ENCODE measurements at regions not wholly inside any gene's neighbourhood (a gene's known extent, or its start where the extent isn't known, plus 50 kb on each side); places are given as distances from the start of the nearest gene placed in this dataset.

- TF ChIP-seq CTCF (conservative IDR thresholded peaks at IDR 0.05; ENCODE audit: low read depth, low read length) (no peak), EZH2 (IDR thresholded peaks at IDR 0.05; ENCODE audit: low read length, unreplicated experiment) (no peak)
These were observed 106.8 kb upstream of the FBXL7 start for GRCh38 chr5:15393146-15393545.

All from PC-3 (cell line).